ENCODE measurements at regions not wholly inside any gene's neighbourhood (a gene's known extent, or its start where the extent isn't known, plus 50 kb on each side); places are given as distances from the start of the nearest gene placed in this dataset.
"Not testable (repeated sequence)": the region's sequence is repeated elsewhere in the genome, so short reads cannot be mapped to it uniquely, and the experiment has no call there.

DNA sequence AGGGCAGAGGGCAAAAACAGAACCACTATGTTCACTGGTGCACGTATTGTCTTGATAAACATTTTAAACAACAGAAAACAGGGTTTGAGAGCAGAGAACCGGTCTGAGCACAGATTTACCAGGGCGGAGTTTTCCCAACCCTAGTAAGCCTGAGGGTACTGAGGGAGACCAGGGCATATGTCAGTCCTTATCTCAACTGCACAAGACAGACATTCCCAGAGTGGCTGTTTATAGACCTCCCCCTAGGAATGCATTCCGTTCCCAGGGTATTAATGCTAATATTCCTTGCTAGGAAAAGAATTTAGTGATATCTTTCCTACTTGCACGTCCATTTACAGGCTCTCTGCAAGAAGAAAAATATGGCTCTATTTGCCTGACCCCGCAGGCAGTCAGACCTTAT is 99.7 kb upstream of the ANKRD50 start:
- TF ChIP-seq CTCF, POLR2A (IDR thresholded peaks at IDR 0.05): not testable (repeated sequence)

All from adrenal gland (tissue), 5 donors.